ENCODE measurements at regions not wholly inside any gene's neighbourhood (a gene's known extent, or its start where the extent isn't known, plus 50 kb on each side); places are given as distances from the start of the nearest gene placed in this dataset.

DNA sequence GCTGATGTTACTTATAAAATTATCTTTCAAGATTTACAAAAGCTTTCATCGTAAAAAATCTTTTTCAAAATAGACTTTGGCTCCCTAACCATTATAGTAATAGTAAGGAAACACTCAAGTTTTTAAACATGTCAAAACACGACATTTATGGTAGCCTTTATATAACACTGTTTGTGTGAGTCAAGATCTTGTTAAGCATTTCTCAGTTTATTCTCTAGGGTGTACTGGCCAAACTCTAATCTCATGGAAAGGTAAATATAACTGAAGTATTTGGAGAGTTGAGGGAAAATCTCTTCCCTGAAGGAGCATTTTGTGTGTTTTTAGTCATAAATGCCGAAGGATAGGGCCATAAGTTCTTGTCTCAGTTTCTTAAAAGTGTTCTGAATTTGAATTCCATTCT is 790.9 kb upstream of the NCAM2 start:
- TF ChIP-seq HDGF (IDR thresholded peaks at IDR 0.05; ENCODE audit: borderline replicate concordance), result no peak
- no peak for TF ChIP-seq SUZ12 (IDR thresholded peaks at IDR 0.05)
- no peak for TF ChIP-seq SP1 (IDR thresholded peaks at IDR 0.05)
- no peak for TF ChIP-seq ARNT (IDR thresholded peaks at IDR 0.05)
- no peak for TF ChIP-seq ELF4 (IDR thresholded peaks at IDR 0.05)
- TF ChIP-seq FOXK2 (IDR thresholded peaks at IDR 0.05), result no peak
- TF ChIP-seq BHLHE40 (IDR thresholded peaks at IDR 0.05; ENCODE audit: borderline replicate concordance), result no peak
- TF ChIP-seq TARDBP (IDR thresholded peaks at IDR 0.05), result no peak
- no peak for TF ChIP-seq ZNF384 (IDR thresholded peaks at IDR 0.05)

Data from HEK293T (cell line).